ENCODE measurements at regions not wholly inside any gene's neighbourhood (a gene's known extent, or its start where the extent isn't known, plus 50 kb on each side); places are given as distances from the start of the nearest gene placed in this dataset.
"Not testable (repeated sequence)": the region's sequence is repeated elsewhere in the genome, so short reads cannot be mapped to it uniquely, and the experiment has no call there.

GRCh38 chr6:85278466-85279035 is 171.3 kb upstream of the NT5E start:
- no peak for DNase-seq

GRCh38 chr6:85276026-85276425 is 173.9 kb upstream of the NT5E start:
- DNase-seq, result not testable (repeated sequence)

- DNase-seq, result no peak
Observed at GRCh38 chr6:85275338-85275985, 174.4 kb upstream of the NT5E start.

- no peak for DNase-seq
Observed at GRCh38 chr6:85273870-85274269, 176.0 kb upstream of the NT5E start.

- no peak for DNase-seq
Observed at GRCh38 chr6:85273046-85273445, 176.8 kb upstream of the NT5E start.

- DNase-seq, result no peak
Observed at GRCh38 chr6:85272592-85272991, 177.3 kb upstream of the NT5E start.

- no peak for DNase-seq
Observed at GRCh38 chr6:85262621-85263020, 187.3 kb upstream of the NT5E start.

GRCh38 chr6:85261271-85261670 is 188.6 kb upstream of the NT5E start:
- DNase-seq, result no peak

- no peak for DNase-seq
Observed at GRCh38 chr6:85255661-85256060, 194.2 kb upstream of the NT5E start.

GRCh38 chr6:85252552-85252951 is 197.3 kb upstream of the NT5E start:
- no peak for DNase-seq

- no peak for DNase-seq
Observed at GRCh38 chr6:85252085-85252484, 197.8 kb upstream of the NT5E start.

- DNase-seq, result no peak
Observed at GRCh38 chr6:85251300-85251699, 198.6 kb upstream of the NT5E start.

- no peak for DNase-seq
Observed at GRCh38 chr6:85250586-85251220, 199.2 kb upstream of the NT5E start.

GRCh38 chr6:85245004-85245403 is 204.9 kb upstream of the NT5E start:
- no peak for DNase-seq

- DNase-seq, result no peak
Observed at GRCh38 chr6:85241498-85242052, 208.3 kb upstream of the NT5E start.

- DNase-seq, result no peak
Observed at GRCh38 chr6:85240787-85241385, 209.0 kb upstream of the NT5E start.

- DNase-seq, result no peak
Observed at GRCh38 chr6:85237478-85237877, 212.4 kb upstream of the NT5E start.

GRCh38 chr6:85236636-85237035 is 213.2 kb upstream of the NT5E start:
- no peak for DNase-seq

- not testable (repeated sequence) for DNase-seq
Observed at GRCh38 chr6:85227345-85227744, 222.5 kb upstream of the NT5E start.

- not testable (repeated sequence) for DNase-seq
Observed at GRCh38 chr6:85212794-85213193, 237.1 kb upstream of the NT5E start.

- DNase-seq, result no peak
Observed at GRCh38 chr6:85195243-85195642, 254.6 kb upstream of the NT5E start.

GRCh38 chr6:85193339-85193738 is 256.5 kb upstream of the NT5E start:
- DNase-seq, result no peak

GRCh38 chr6:85192596-85192995 is 257.3 kb upstream of the NT5E start:
- DNase-seq, result no peak

- DNase-seq, result no peak
Observed at GRCh38 chr6:85192186-85192585, 257.7 kb upstream of the NT5E start.

Data from stimulated activated CD4-positive, alpha-beta T cell treated with anti-CD3 and anti-CD28 coated beads, Interleukin-4, amount 100 ng/mL, for 1 hour (primary cell).